Kidney (tissue), 13 donors: ENCODE measurements at regions not wholly inside any gene's neighbourhood (a gene's known extent, or its start where the extent isn't known, plus 50 kb on each side); places are given as distances from the start of the nearest gene placed in this dataset.

Source experiments
- DNase-seq, 5 donors: peaks; one replicate each; pipeline ENCODE4 v3.0.0-alpha.2; 2013 to 2020
- FAIRE-seq: peaks from 2 replicates; lab custom pipeline; 2012; peaks lifted over from hg19 to GRCh38; lab: Jason Lieb, UNC
- H3K27ac ChIP-seq, 2 donors: one replicate each; pipeline ENCODE4 v1.7.0; 2013; ENCODE audit warnings: low read depth in 2 of 2, low read length in 2 of 2, inconsistent platforms in 1 of 2
- H3K27me3 ChIP-seq: one replicate; pipeline ENCODE4 v1.7.1; 2013; ENCODE audit warnings: low read length, inconsistent platforms; ENCODE audit not compliant: control insufficient read depth, insufficient read depth
- H3K36me3 ChIP-seq, 3 donors: one replicate each; pipeline versions ENCODE4 v1.7.0 to v1.7.1; 2013; ENCODE audit warnings: low read length in 3 of 3, control low read depth in 1 of 3, inconsistent platforms in 1 of 3; ENCODE audit not compliant: insufficient read depth in 3 of 3, control insufficient read depth in 2 of 3
- H3K4me1 ChIP-seq, 3 donors: one replicate each; pipeline versions ENCODE4 v1.7.0 to v1.7.1; 2013; ENCODE audit warnings: low read length in 3 of 3, inconsistent platforms in 1 of 3, low read depth in 1 of 3; ENCODE audit not compliant: control insufficient read depth in 2 of 3, insufficient read depth in 2 of 3
- H3K4me3 ChIP-seq, 3 donors: one replicate each; pipeline versions ENCODE4 v1.7.0 to v1.8.1; 2013; ENCODE audit warnings: low read length in 3 of 3, control low read depth in 1 of 3, inconsistent platforms in 1 of 3
- H3K9ac ChIP-seq, 3 donors: one replicate each; pipeline versions ENCODE4 v1.7.0 to v1.7.1; 2013; ENCODE audit warnings: low read length in 3 of 3, control low read depth in 1 of 3, inconsistent platforms in 1 of 3
- H3K9me3 ChIP-seq, 3 donors: one replicate each; pipeline versions ENCODE4 v1.7.0 to v1.7.1; 2013; ENCODE audit warnings: low read length in 3 of 3, control low read depth in 1 of 3, inconsistent platforms in 1 of 3; ENCODE audit not compliant: control insufficient read depth in 2 of 3, insufficient read depth in 1 of 3
- CTCF ChIP-seq: IDR thresholded peaks from 3 replicates; pipeline ENCODE4 v1.5.1; 2012; ENCODE audit warnings: mild to moderate bottlenecking, moderate library complexity, borderline replicate concordance; ENCODE audit not compliant: insufficient read depth; ENCODE audit errors: extremely low read depth
- intact Hi-C: fragments of 100-400 bp; cut with DNase I; formaldehyde crosslinking; loops from one replicate; pipeline ENCODE4 v1.11.1; 2022
- donor health status: control.
- donor health status: control.
- donor health status: control.
- donor health status: control.
- donor health status: control.
- donor health status: DM: yes; HTN: yes; CAD: no.
- donor health status: Normal renal cell carcinoma (clear cell type).

GRCh38 chr12:98372340-98373024, 142.9 kb upstream of the TMPO start:
- FAIRE-seq, result no peak

GRCh38 chr12:98373025-98373554, 142.3 kb upstream of the TMPO start:
- no peak overlapping the region for H3K27ac ChIP-seq
- H3K27me3 ChIP-seq, result no peaks in the 10 kb centered on the region
- H3K4me1 ChIP-seq, result no peaks in the 10 kb centered on the region
- intact Hi-C loops, result no loop called here
- no peak overlapping the region for H3K4me3 ChIP-seq
- TF ChIP-seq CTCF, result peak; percentile 40
- no peaks in the 10 kb centered on the region for H3K36me3 ChIP-seq
- H3K9me3 ChIP-seq, result no peaks in the 10 kb centered on the region
- H3K9ac ChIP-seq, result no peak overlapping the region
- peak in 2 of 5 donors; percentile 66 to 81 for DNase-seq
- FAIRE-seq, result no peak

More at GRCh38 chr12:98372340-98373024, 142.9 kb upstream of the TMPO start:
- H3K27me3 ChIP-seq, result no peaks in the 10 kb centered on the region
- no peak overlapping the region for H3K4me3 ChIP-seq
- no peaks in the 10 kb centered on the region for H3K36me3 ChIP-seq
- no peaks in the 10 kb centered on the region for H3K4me1 ChIP-seq
- no peak for DNase-seq
- TF ChIP-seq CTCF, result no peak
- no peak overlapping the region for H3K27ac ChIP-seq
- intact Hi-C loops, result no loop called here
- H3K9ac ChIP-seq, result no peak overlapping the region
- H3K9me3 ChIP-seq, result no peaks in the 10 kb centered on the region

DNA sequence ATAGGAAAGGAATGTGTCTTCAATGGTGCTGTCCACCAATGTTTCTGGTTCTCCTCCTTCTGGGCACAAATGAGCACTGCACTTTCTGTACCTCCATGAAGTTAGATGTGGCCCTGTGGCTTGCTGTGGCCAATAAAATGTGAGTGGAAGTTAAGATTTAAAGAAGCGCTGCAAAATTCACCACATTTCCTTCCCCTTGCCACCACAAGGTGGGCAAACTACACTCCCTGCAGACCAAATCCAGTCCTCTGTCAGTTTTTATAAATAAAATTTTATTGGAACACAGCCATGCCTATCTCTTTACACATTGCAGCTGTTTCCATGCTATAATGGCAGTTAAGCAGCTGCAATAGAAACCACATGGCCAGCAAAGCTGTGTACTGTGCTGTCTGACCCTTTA, 141.4 kb upstream of the TMPO start:
- no peak overlapping the region for H3K4me3 ChIP-seq
- no peaks in the 10 kb centered on the region for H3K27me3 ChIP-seq
- H3K27ac ChIP-seq, result no peak overlapping the region
- H3K9ac ChIP-seq, result no peak overlapping the region
- intact Hi-C loops, result no loop called here
- no peaks in the 10 kb centered on the region for H3K36me3 ChIP-seq
- no peak for TF ChIP-seq CTCF
- H3K9me3 ChIP-seq, result no peaks in the 10 kb centered on the region
- H3K4me1 ChIP-seq, result no peaks in the 10 kb centered on the region
- DNase-seq (no peak), FAIRE-seq (no peak)

DNA sequence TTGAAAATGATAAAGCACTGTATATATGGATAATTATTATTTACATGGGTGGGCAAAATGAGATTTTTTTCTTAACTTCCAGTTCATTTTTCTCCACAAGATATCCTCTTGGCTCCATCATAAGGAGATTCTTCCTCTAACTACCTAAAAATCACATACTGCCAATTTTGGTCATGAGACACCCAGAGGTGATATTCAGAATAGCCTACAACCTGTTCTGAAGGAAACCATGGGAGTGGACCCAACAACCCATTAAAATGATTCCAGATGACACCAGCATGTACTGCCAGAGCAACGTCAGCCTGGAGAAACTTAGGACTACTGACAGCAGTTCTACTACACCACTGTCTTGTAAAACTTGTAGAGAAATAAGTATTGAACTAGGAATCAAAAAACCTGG, 136.3 kb upstream of the TMPO start:
- DNase-seq (no peak), FAIRE-seq (no peak)
- H3K36me3 ChIP-seq, result no peaks in the 10 kb centered on the region
- intact Hi-C loops, result no loop called here
- no peaks in the 10 kb centered on the region for H3K4me1 ChIP-seq
- no peak overlapping the region for H3K27ac ChIP-seq
- H3K9me3 ChIP-seq, result no peaks in the 10 kb centered on the region
- TF ChIP-seq CTCF, result no peak
- no peak overlapping the region for H3K4me3 ChIP-seq
- H3K27me3 ChIP-seq, result no peaks in the 10 kb centered on the region
- no peak overlapping the region for H3K9ac ChIP-seq
